HG03442 (cell line): ENCODE measurements at regions not wholly inside any gene's neighbourhood (a gene's known extent, or its start where the extent isn't known, plus 50 kb on each side); places are given as distances from the start of the nearest gene placed in this dataset.
"Not testable (repeated sequence)": the region's sequence is repeated elsewhere in the genome, so short reads cannot be mapped to it uniquely, and the experiment has no call there.

Source experiments
- ATAC-seq: cut with Tn5 transposase; IDR thresholded peaks from one replicate; pipeline ENCODE4 v1.9.1; 2021; ENCODE audit warnings: mild to moderate bottlenecking, moderate library complexity; ENCODE audit not compliant: unreplicated experiment

DNA sequence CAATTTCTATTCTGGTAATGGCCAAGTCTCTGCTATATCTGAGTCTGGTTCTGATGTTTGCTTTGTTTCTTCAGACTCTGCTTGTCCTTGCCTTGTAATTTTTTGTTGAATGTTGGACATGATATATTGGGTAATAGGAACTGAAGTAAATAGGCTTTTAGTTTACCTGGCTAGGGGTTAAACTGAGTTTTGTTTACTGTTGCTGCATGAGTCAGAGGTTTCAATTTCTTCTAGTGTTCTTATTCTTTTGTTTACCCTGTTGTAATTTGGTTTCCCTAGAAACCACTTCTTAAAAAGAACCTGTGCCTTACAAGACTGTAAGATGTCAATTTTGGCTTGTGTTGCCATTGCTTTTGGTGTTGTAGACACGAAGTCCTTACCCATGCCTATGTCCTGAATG lies 285.0 kb upstream of the KCNH7 start:
- ATAC-seq, result peak; percentile 65

DNA sequence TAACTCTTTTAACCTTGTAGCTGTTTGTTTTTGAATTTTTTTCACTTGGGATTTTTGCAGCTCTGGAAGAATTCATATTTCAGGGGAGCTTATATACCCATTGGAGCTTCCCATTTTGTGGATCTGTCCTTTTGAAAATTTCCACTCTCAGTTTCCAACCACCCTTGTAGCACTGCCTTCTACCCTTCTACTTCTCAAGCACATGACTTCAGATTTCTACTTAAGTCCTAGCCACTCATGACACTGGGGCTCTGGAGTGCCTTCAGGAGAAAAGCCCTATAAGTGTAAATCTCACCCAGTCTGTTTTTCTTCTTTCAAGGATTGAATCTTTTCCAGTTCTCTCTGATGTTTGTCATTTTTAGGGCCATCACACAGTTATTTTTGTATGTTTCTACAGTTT lies 283.7 kb upstream of the KCNH7 start:
- ATAC-seq, result no peak

GRCh38 chr2:163121483-163121882 lies 282.9 kb upstream of the KCNH7 start:
- ATAC-seq, result no peak

- no peak for ATAC-seq
Measured at GRCh38 chr2:163119966-163120365, 281.4 kb upstream of the KCNH7 start.

DNA sequence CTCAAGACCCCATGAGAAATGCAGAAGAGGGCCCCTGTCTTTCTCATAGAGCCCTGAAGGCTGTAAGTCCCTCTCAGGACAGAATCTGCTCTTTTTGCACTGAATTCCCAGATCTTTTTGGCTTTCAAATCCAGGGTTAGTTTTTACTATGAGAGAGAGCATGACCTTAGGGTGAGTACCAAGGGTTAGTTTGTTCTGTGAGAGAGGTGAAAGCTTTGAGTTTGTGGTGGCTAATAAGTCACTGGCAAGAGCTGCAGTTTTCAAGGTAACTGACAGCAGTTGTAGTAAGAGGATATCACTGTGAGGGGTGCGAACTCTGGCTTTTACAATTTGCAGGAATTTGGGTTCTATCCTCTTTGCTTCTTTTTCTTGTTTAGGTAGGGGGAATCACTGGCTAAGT lies 248.4 kb upstream of the KCNH7 start:
- ATAC-seq, result no peak

- ATAC-seq, result not testable (repeated sequence)
Measured at GRCh38 chr2:163085366-163086024, 246.9 kb upstream of the KCNH7 start.

- ATAC-seq, result no peak
Measured at GRCh38 chr2:163081754-163082153, 243.2 kb upstream of the KCNH7 start.

DNA sequence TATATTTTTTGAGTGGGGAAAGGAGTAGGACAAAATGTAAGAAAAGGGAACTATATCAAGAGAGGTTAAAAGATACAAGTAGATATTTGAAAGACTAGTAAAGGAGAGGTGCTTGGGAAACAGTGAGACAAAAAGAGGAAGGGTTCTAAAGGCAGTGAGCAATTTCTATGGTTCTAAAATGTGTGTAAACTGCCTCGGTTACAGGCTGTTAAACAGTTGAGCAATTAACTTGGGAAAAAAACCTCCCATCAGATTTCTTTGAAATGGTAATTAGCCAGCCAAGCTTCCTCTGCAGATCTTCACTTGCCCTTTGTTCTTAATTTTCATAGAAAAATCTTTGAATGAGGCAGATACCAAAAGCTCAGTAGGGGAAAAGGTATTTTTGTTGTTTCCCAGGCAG lies 238.7 kb upstream of the KCNH7 start:
- peak; percentile 52 for ATAC-seq

GRCh38 chr2:163066085-163066484 lies 227.5 kb upstream of the KCNH7 start:
- ATAC-seq, result no peak

- ATAC-seq, result no peak
Measured at GRCh38 chr2:163062524-163062923, 224.0 kb upstream of the KCNH7 start.

DNA sequence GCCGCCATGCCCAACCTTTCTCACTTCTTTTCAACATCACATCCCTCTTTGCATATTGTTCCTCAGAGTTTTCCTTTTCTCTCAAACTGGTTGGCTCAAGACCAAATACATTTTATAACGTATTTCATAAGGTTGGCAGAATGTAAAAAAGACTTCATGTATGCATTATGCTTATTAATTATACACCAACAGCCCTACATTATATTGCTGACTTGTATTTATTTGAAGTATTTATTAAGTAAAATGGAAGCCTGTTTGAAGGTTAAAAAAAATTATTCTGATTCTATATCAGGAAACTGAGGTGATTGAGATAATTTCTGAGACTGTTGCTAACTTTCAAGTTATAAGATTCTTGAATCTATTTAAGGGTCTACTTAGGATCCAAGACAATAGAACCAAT lies 208.0 kb upstream of the KCNH7 start:
- no peak for ATAC-seq

DNA sequence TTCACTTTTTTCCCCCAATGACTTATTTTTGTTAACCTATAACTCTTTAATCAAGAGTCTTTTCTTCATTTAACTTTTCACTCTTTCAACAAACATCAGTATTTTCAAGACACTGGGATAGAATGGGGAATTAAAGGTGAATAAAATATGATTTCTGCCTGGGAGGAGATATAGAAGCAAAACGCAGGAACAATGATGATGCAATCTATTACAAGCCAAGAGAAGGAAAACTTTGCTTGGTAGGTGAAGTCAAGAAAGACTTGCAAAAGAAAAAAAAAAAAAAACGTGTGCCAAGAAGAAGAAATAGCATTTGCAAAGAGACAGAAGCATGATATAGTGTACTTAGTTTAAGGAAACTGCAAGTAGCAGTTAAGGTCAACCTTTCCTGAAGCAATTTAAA lies 207.3 kb upstream of the KCNH7 start:
- ATAC-seq, result no peak

GRCh38 chr2:163044114-163044513 lies 205.5 kb upstream of the KCNH7 start:
- ATAC-seq, result no peak

GRCh38 chr2:163043201-163043600 lies 204.6 kb upstream of the KCNH7 start:
- no peak for ATAC-seq

- no peak for ATAC-seq
Measured at GRCh38 chr2:163039266-163039665, 200.7 kb upstream of the KCNH7 start.

DNA sequence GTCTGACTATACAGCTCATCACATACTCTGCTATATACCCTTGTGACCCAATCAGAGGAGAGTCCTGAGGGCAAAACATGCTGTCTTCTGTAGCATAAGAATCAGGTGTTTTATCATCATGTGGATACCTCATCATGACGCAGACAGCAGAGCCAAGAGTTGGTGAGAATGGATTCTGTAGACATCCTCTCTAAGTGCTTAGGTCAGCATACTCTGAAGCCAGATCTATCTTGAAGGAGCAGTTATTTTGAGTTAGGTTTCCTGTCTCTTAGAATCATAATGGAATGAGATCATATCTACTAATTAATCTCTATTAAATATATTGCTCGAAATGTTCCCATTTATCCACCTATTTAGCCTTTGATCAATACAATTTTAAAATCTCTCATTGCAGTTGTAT lies 190.2 kb upstream of the KCNH7 start:
- no peak for ATAC-seq

GRCh38 chr2:163026136-163026775 lies 187.7 kb upstream of the KCNH7 start:
- not testable (repeated sequence) for ATAC-seq

DNA sequence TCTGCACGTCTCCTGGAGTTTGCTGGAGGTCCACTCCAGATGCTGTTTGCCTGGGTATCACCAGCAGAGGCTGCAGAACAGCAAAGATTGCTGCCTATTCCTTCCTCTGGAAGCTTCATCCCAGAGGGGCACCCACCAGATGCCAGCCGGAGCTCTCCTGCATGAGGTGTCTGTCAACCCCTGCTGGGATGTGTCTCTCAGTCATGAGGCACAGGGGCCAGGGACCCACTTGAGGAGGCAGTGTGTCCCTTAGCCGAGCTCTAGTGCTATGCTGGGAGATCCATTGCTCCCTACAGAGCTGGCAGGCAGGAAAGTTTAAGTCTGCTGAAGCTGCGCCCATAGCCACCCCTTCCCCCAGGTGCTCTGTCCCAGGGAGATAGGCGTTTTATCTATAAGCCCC lies 178.3 kb upstream of the KCNH7 start:
- ATAC-seq, result not testable (repeated sequence)

DNA sequence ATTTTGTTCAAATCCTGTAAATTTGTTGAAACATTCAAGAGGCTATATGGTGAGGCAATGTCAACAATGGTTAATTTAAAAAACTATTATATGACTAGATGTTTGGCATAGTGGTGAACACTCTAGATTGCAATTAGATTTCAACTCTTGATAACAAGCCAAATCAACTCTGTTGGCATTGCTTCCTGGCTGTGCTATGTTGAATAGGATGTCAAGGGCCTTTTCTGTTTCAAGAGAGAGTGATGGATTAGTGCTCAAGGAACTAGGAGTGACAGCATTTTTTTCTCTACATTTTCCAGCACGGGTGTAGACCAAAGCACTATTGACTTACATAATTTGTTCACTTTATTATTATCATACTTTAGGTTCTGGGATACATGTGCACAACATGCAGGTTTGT lies 172.4 kb upstream of the KCNH7 start:
- no peak for ATAC-seq

DNA sequence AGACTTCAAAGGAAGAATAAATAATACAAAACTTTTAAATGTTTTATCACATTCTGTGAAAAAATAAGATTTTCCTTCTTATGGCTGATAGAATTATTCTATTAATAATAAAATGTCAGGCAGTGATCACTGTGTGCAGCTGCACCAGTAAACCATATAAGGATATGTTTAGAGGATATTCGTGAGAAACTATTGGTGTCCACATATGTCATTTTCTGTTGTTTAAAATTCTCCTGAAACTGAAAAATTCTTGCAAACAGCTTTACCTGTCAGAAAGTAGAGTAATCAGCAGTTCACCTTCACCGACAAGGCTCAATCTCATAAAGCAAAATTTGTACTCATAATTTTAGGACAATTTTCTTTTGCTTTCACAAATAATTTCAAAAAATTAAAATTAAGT lies 170.1 kb upstream of the KCNH7 start:
- ATAC-seq, result no peak

DNA sequence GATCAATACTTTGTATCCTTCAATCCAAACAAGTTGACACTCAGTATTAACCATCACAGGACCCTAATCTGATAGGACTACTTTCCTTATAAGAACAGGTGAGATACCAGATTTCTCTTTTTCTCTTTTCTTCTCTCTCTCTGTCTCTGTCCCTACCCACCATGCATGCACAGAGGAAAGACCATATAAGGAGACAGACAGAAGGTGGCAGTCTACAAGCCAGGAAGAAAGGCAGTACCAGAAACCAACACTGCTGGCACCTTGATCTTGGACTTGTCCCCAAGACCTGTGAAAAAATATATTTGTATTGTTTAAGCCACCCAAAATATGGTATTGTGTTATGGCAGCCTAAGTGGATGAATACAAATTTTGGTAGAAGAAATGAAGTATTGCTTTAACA lies 156.2 kb upstream of the KCNH7 start:
- ATAC-seq, result peak; percentile 46

- ATAC-seq, result no peak
Measured at GRCh38 chr2:162992828-162993227, 154.3 kb upstream of the KCNH7 start.

DNA sequence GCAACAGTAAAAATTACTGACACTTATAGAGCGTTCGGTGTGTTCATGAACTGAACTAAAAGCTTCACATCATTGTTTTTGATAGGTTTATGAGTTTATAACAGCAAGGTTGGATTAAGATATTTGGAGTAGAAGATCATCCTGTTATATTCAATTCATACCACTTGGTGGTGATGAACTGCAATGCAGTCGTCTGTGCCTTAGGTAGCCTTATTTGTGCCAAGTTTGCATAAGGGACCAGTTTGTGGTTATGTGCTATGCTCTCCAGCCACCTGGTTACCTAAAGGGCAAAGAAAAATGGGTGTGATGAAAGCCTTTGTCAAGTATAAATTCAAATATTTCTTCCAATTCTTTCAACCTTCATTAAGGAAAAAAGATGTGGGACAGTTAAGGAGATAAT lies 150.9 kb upstream of the KCNH7 start:
- no peak for ATAC-seq
